ENCODE measurements at regions not wholly inside any gene's neighbourhood (a gene's known extent, or its start where the extent isn't known, plus 50 kb on each side); places are given as distances from the start of the nearest gene placed in this dataset.

GRCh38 chr20:53810661-53811355, 217.2 kb upstream of the ZNF217 start:
- no peak for TF ChIP-seq ZNF274 (IDR thresholded peaks at IDR 0.05; ENCODE audit: low read depth, low read length)
- TF ChIP-seq YY1 (IDR thresholded peaks at IDR 0.05; ENCODE audit: insufficient read depth, insufficient read length): no peak
- TF ChIP-seq SUZ12 (IDR thresholded peaks at IDR 0.05; ENCODE audit: extremely low read depth, insufficient read depth, insufficient read length): no peak
